Loucy (cell line): ENCODE measurements at regions not wholly inside any gene's neighbourhood (a gene's known extent, or its start where the extent isn't known, plus 50 kb on each side); places are given as distances from the start of the nearest gene placed in this dataset.

Experiments
- H2AFZ ChIP-seq: fragments of 200-600 bp; sonication (generic); 2 replicates; pipeline ENCODE4 v1.6.0; 2016; ENCODE audit warnings: antibody characterized with exemption, mild to moderate bottlenecking, low read length, moderate library complexity
- H3F3A ChIP-seq: fragments of 200-600 bp; 2 replicates; pipeline ENCODE4 v1.6.0; 2016; ENCODE audit warnings: antibody characterized with exemption, low read depth, mild to moderate bottlenecking
- H3K27me3 ChIP-seq: fragments of 200-600 bp; sonication (generic); 2 replicates; pipeline ENCODE4 v1.6.1; 2014; ENCODE audit warnings: low read length, mild to moderate bottlenecking; ENCODE audit not compliant: insufficient read depth, poor library complexity, severe bottlenecking
- H3K36me3 ChIP-seq: fragments of 200-600 bp; sonication (generic); 2 replicates; pipeline ENCODE4 v1.6.1; 2016; ENCODE audit warnings: low read length; ENCODE audit not compliant: insufficient read depth
- H3K4me1 ChIP-seq: fragments of 200-600 bp; sonication (generic); 2 replicates; pipeline ENCODE4 v1.5.1; 2014; ENCODE audit warnings: low read length, mild to moderate bottlenecking; ENCODE audit not compliant: insufficient read depth, poor library complexity, severe bottlenecking
- H3K4me2 ChIP-seq: fragments of 200-600 bp; sonication (generic); 2 replicates; pipeline ENCODE4 v1.6.0; 2014; ENCODE audit warnings: antibody characterized with exemption, low read length, low read depth, mild to moderate bottlenecking; ENCODE audit not compliant: poor library complexity, severe bottlenecking
- H3K4me3 ChIP-seq: fragments of 200-600 bp; sonication (generic); 2 replicates; pipeline ENCODE4 v1.5.1; 2014; ENCODE audit warnings: low read length, mild to moderate bottlenecking, mixed read lengths; ENCODE audit not compliant: poor library complexity, severe bottlenecking
- H3K79me2 ChIP-seq: fragments of 200-600 bp; sonication (generic); 2 replicates; pipeline ENCODE4 v1.6.1; 2014; ENCODE audit warnings: low read length; ENCODE audit not compliant: insufficient read depth
- H3K9ac ChIP-seq: fragments of 200-600 bp; sonication (generic); 2 replicates; pipeline ENCODE4 v1.6.0; 2014; ENCODE audit warnings: mild to moderate bottlenecking, low read depth, low read length, moderate library complexity; ENCODE audit not compliant: poor library complexity, severe bottlenecking
- H3K9me2 ChIP-seq: fragments of 200-600 bp; sonication (generic); replicated peaks from 2 replicates; pipeline ENCODE4 v1.6.1; 2016; ENCODE audit warnings: low read depth, low read length, mixed read lengths
- H3K9me3 ChIP-seq: fragments of 200-600 bp; sonication (generic); 2 replicates; pipeline ENCODE4 v1.6.1; 2014; ENCODE audit warnings: mild to moderate bottlenecking, antibody characterized with exemption, low read length, low read depth; ENCODE audit not compliant: insufficient read depth
- H4K20me1 ChIP-seq: fragments of 200-600 bp; sonication (generic); 2 replicates; pipeline ENCODE4 v1.6.0; 2014; ENCODE audit warnings: antibody characterized with exemption, low read length, mild to moderate bottlenecking; ENCODE audit not compliant: insufficient read depth, poor library complexity, severe bottlenecking
- EZH2phosphoT487 ChIP-seq: fragments of 200-600 bp; IDR thresholded peaks from 2 replicates; pipeline ENCODE4 v1.6.1; 2018; ENCODE audit warnings: antibody characterized with exemption, mild to moderate bottlenecking, moderate library complexity, borderline replicate concordance
- TF ChIP-seq, protein P1 (sequence below): fragments of 200-600 bp; sonication (generic); conservative IDR thresholded peaks from 2 replicates; pipeline ENCODE4 v1.5.1; 2014; ENCODE audit warnings: mild to moderate bottlenecking, antibody characterized with exemption, low read length

DNA sequence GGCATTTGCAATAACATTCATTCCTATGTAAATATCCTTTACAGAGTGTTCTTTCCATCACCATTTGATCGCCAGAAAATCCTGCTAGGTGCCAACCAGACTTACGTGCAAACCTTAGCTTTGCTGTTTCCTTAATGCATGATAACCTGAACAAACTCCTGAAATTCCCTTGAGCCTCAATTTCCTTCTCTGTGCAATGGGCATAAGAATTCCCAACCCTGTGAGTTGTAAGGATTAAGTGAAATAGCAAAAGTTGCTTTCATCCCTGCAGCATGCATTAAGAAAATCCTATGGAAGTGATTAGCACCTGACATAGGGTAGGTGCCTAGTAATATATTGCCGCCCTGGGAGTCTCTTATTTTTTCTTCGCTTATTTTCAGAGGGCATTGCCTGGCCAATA is 272.7 kb downstream of the MAF start:
- Histone ChIP-seq H3K4me2 (no peak overlapping the region), H3K36me3 (no peaks in the 10 kb centered on the region), H3K4me1 (no peaks in the 10 kb centered on the region), H3K9ac (no peak overlapping the region), H3K9me3 (no peaks in the 10 kb centered on the region), H3K79me2 (no peaks in the 10 kb centered on the region), H3K27me3 (no peaks in the 10 kb centered on the region), H4K20me1 (no peaks in the 10 kb centered on the region), H3K4me3 (no peak overlapping the region), H2AFZ (no peak overlapping the region), H3K9me2 (no peaks in the 10 kb centered on the region), H3F3A (no peaks in the 10 kb centered on the region)
- TF ChIP-seq, protein P1, sequence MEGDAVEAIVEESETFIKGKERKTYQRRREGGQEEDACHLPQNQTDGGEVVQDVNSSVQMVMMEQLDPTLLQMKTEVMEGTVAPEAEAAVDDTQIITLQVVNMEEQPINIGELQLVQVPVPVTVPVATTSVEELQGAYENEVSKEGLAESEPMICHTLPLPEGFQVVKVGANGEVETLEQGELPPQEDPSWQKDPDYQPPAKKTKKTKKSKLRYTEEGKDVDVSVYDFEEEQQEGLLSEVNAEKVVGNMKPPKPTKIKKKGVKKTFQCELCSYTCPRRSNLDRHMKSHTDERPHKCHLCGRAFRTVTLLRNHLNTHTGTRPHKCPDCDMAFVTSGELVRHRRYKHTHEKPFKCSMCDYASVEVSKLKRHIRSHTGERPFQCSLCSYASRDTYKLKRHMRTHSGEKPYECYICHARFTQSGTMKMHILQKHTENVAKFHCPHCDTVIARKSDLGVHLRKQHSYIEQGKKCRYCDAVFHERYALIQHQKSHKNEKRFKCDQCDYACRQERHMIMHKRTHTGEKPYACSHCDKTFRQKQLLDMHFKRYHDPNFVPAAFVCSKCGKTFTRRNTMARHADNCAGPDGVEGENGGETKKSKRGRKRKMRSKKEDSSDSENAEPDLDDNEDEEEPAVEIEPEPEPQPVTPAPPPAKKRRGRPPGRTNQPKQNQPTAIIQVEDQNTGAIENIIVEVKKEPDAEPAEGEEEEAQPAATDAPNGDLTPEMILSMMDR: no peak
- TF ChIP-seq EZH2phosphoT487: no peak

DNA sequence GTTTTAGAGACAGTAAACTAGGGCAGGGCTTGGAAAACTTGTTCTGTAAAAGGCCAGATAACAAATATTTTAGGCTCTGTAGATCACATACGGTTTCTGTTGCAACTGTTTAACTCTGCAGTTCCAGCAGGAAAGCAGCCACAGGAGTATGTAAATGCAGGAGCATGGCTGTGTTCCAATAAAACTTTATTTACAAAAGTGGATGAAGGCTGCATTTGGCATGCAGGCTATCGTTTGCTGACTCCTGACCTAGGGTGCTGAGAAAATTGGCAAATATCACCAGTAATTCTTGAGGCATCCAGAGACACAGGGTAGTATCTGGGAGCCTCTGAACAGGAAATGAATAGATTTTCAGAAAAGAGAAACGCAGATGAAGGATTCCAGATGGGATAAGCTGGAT is 274.0 kb downstream of the MAF start:
- H3K27me3 ChIP-seq: no peaks in the 10 kb centered on the region
- no peak for TF ChIP-seq EZH2phosphoT487
- TF ChIP-seq, protein P1: no peak
- H3K9me3 ChIP-seq: no peaks in the 10 kb centered on the region

GRCh38 chr16:79325226-79325945 is 275.2 kb downstream of the MAF start:
- no peak overlapping the region for H3K4me2 ChIP-seq
- H4K20me1 ChIP-seq: no peaks in the 10 kb centered on the region

More for the DNA sequence above, 274.0 kb downstream of the MAF start:
- Histone ChIP-seq H3K4me2 (no peak overlapping the region), H3K79me2 (no peaks in the 10 kb centered on the region), H3K4me3 (no peak overlapping the region), H2AFZ (no peak overlapping the region), H4K20me1 (no peaks in the 10 kb centered on the region), H3F3A (no peaks in the 10 kb centered on the region), H3K4me1 (no peaks in the 10 kb centered on the region), H3K36me3 (no peaks in the 10 kb centered on the region), H3K9me2 (no peaks in the 10 kb centered on the region), H3K9ac (no peak overlapping the region)

More at GRCh38 chr16:79325226-79325945, 275.2 kb downstream of the MAF start:
- no peaks in the 10 kb centered on the region for H3K4me1 ChIP-seq
- no peaks in the 10 kb centered on the region for H3K9me2 ChIP-seq
- no peak overlapping the region for H3K4me3 ChIP-seq
- no peak overlapping the region for H3K9ac ChIP-seq
- H2AFZ ChIP-seq: peak overlapping the region; percentile 41
- no peaks in the 10 kb centered on the region for H3F3A ChIP-seq
- TF ChIP-seq, protein P1: no peak
- TF ChIP-seq EZH2phosphoT487: no peak
- no peaks in the 10 kb centered on the region for H3K79me2 ChIP-seq
- no peaks in the 10 kb centered on the region for H3K36me3 ChIP-seq
- no peaks in the 10 kb centered on the region for H3K9me3 ChIP-seq
- no peaks in the 10 kb centered on the region for H3K27me3 ChIP-seq
